GM19468 (cell line): ENCODE measurements at regions not wholly inside any gene's neighbourhood (a gene's known extent, or its start where the extent isn't known, plus 50 kb on each side); places are given as distances from the start of the nearest gene placed in this dataset.

Experiments used
- ATAC-seq: cut with Tn5 transposase; IDR thresholded peaks from one replicate; pipeline ENCODE4 v1.9.1; 2021; ENCODE audit warnings: mild to moderate bottlenecking, moderate library complexity, moderate number of reproducible peaks; ENCODE audit not compliant: unreplicated experiment; ENCODE audit errors: extremely low read depth

- no peak for ATAC-seq
Observed at GRCh38 chr20:39144757-39145156, 182.6 kb downstream of the DHX35 start.

- ATAC-seq, result no peak
Observed at GRCh38 chr20:39142407-39143096, 180.4 kb downstream of the DHX35 start.

GRCh38 chr20:39137299-39137698, 175.2 kb downstream of the DHX35 start:
- no peak for ATAC-seq

- ATAC-seq, result no peak
Observed at GRCh38 chr20:39136798-39137197, 174.7 kb downstream of the DHX35 start.

- no peak for ATAC-seq
Observed at GRCh38 chr20:39135885-39136544, 173.9 kb downstream of the DHX35 start.

- ATAC-seq, result no peak
Observed at GRCh38 chr20:39133201-39133600, 171.1 kb downstream of the DHX35 start.

- no peak for ATAC-seq
Observed at GRCh38 chr20:39132511-39132910, 170.4 kb downstream of the DHX35 start.

GRCh38 chr20:39132093-39132492, 169.9 kb downstream of the DHX35 start:
- no peak for ATAC-seq

GRCh38 chr20:39130627-39131026, 168.5 kb downstream of the DHX35 start:
- no peak for ATAC-seq

- ATAC-seq, result no peak
Observed at GRCh38 chr20:39129523-39129922, 167.4 kb downstream of the DHX35 start.

- ATAC-seq, result no peak
Observed at GRCh38 chr20:39124064-39124463, 161.9 kb downstream of the DHX35 start.

- no peak for ATAC-seq
Observed at GRCh38 chr20:39123185-39123557, 161.0 kb downstream of the DHX35 start.

GRCh38 chr20:39117491-39117890, 155.3 kb downstream of the DHX35 start:
- ATAC-seq, result no peak

GRCh38 chr20:39116020-39116419, 153.9 kb downstream of the DHX35 start:
- ATAC-seq, result no peak

GRCh38 chr20:39112178-39112743, 150.1 kb downstream of the DHX35 start:
- ATAC-seq, result no peak

- ATAC-seq, result no peak
Observed at GRCh38 chr20:39111359-39112177, 149.4 kb downstream of the DHX35 start.

- ATAC-seq, result no peak
Observed at GRCh38 chr20:39110819-39111136, 148.6 kb downstream of the DHX35 start.

GRCh38 chr20:39109933-39110818, 148.0 kb downstream of the DHX35 start:
- no peak for ATAC-seq

GRCh38 chr20:39108746-39109145, 146.6 kb downstream of the DHX35 start:
- ATAC-seq, result no peak

- ATAC-seq, result no peak
Observed at GRCh38 chr20:39107741-39108140, 145.6 kb downstream of the DHX35 start.
